GM18507 (cell line): ENCODE measurements at regions not wholly inside any gene's neighbourhood (a gene's known extent, or its start where the extent isn't known, plus 50 kb on each side); places are given as distances from the start of the nearest gene placed in this dataset.

ENCODE experiments used
- DNase-seq: peaks from one replicate; pipeline ENCODE4 v3.0.0; 2011; ENCODE audit warnings: low read depth; ENCODE audit not compliant: insufficient read length; ENCODE audit errors: extremely low spot score
- FAIRE-seq: peaks from 2 replicates; lab custom pipeline; 2011; peaks lifted over from hg19 to GRCh38; lab: Jason Lieb, UNC

- FAIRE-seq (no peak), DNase-seq (no peak)
These were observed 430.8 kb downstream of the GLRX3 start for GRCh38 chr10:130567011-130567410.

- no peak for FAIRE-seq
These were observed 431.2 kb downstream of the GLRX3 start for GRCh38 chr10:130567436-130567835.

GRCh38 chr10:130568246-130568645, 432.1 kb downstream of the GLRX3 start:
- no peak for FAIRE-seq
- no peak for DNase-seq

More at GRCh38 chr10:130567436-130567835, 431.2 kb downstream of the GLRX3 start:
- DNase-seq: no peak

- DNase-seq: no peak
- FAIRE-seq: no peak
These were observed 433.9 kb downstream of the GLRX3 start for GRCh38 chr10:130570074-130570473.

GRCh38 chr10:130571674-130572073, 435.5 kb downstream of the GLRX3 start:
- DNase-seq: no peak
- FAIRE-seq: no peak

GRCh38 chr10:130573446-130573845, 437.3 kb downstream of the GLRX3 start:
- no peak for FAIRE-seq

GRCh38 chr10:130575756-130576285, 439.6 kb downstream of the GLRX3 start:
- DNase-seq: no peak
- FAIRE-seq: no peak

More at GRCh38 chr10:130573446-130573845, 437.3 kb downstream of the GLRX3 start:
- no peak for DNase-seq

GRCh38 chr10:130576427-130576826, 440.2 kb downstream of the GLRX3 start:
- no peak for DNase-seq
- no peak for FAIRE-seq

- DNase-seq (no peak), FAIRE-seq (no peak)
These were observed 440.8 kb downstream of the GLRX3 start for GRCh38 chr10:130577039-130577438.

- FAIRE-seq: no peak
These were observed 442.5 kb downstream of the GLRX3 start for GRCh38 chr10:130578532-130579289.

GRCh38 chr10:130579913-130580312, 443.7 kb downstream of the GLRX3 start:
- DNase-seq: no peak
- FAIRE-seq: no peak

More at GRCh38 chr10:130578532-130579289, 442.5 kb downstream of the GLRX3 start:
- DNase-seq: no peak

- DNase-seq (no peak), FAIRE-seq (no peak)
These were observed 444.8 kb downstream of the GLRX3 start for GRCh38 chr10:130580975-130581374.

GRCh38 chr10:130587718-130588117, 451.5 kb downstream of the GLRX3 start:
- FAIRE-seq: no peak

GRCh38 chr10:130606001-130606405, 469.8 kb downstream of the GLRX3 start:
- no peak for FAIRE-seq
- no peak for DNase-seq

More at GRCh38 chr10:130587718-130588117, 451.5 kb downstream of the GLRX3 start:
- no peak for DNase-seq

GRCh38 chr10:130607366-130607765, 471.2 kb downstream of the GLRX3 start:
- no peak for FAIRE-seq
- DNase-seq: no peak

- no peak for FAIRE-seq
- DNase-seq: no peak
These were observed 475.0 kb downstream of the GLRX3 start for GRCh38 chr10:130611239-130611638.

- no peak for DNase-seq
- no peak for FAIRE-seq
These were observed 479.3 kb downstream of the GLRX3 start for GRCh38 chr10:130615457-130615856.

- no peak for DNase-seq
- FAIRE-seq: no peak
These were observed 481.8 kb downstream of the GLRX3 start for GRCh38 chr10:130617985-130618384.

- FAIRE-seq: no peak
- no peak for DNase-seq
These were observed 482.5 kb downstream of the GLRX3 start for GRCh38 chr10:130618647-130619046.

GRCh38 chr10:130621231-130621775, 485.1 kb downstream of the GLRX3 start:
- FAIRE-seq (no peak), DNase-seq (no peak)
